Memory B cell (primary cell): ENCODE measurements at regions not wholly inside any gene's neighbourhood (a gene's known extent, or its start where the extent isn't known, plus 50 kb on each side); places are given as distances from the start of the nearest gene placed in this dataset.
"Not testable (repeated sequence)": the region's sequence is repeated elsewhere in the genome, so short reads cannot be mapped to it uniquely, and the experiment has no call there.

ENCODE experiments used
- ATAC-seq: fragments of 150-1000 bp; cut with Tn5 transposase; 2 replicates; pipeline ENCODE4 v1.10.0; 2021; ENCODE audit warnings: low read depth, mild to moderate bottlenecking, moderate library complexity
- DNase-seq, 2 donors: peaks; one replicate each; pipeline ENCODE4 v3.0.0; 2022; ENCODE audit warnings: low spot score in 2 of 2
- H3K27ac Mint-ChIP-seq: one replicate; pipeline ENCODE4 v1.8.0; 2022; ENCODE audit warnings: mild to moderate bottlenecking, moderate library complexity, mixed read lengths
- H3K27me3 Mint-ChIP-seq: one replicate; pipeline ENCODE4 v1.8.0; 2022; ENCODE audit warnings: mixed read lengths
- H3K36me3 Mint-ChIP-seq: one replicate; pipeline ENCODE4 v1.8.0; 2022; ENCODE audit warnings: mild to moderate bottlenecking, mixed read lengths
- H3K4me1 Mint-ChIP-seq: one replicate; pipeline ENCODE4 v1.8.0; 2022; ENCODE audit warnings: mixed read lengths
- H3K4me3 Mint-ChIP-seq: one replicate; pipeline ENCODE4 v1.8.0; 2022; ENCODE audit warnings: mild to moderate bottlenecking, moderate library complexity, mixed read lengths
- H3K9me3 Mint-ChIP-seq: one replicate; pipeline ENCODE4 v1.8.0; 2022; ENCODE audit warnings: mixed read lengths

DNA sequence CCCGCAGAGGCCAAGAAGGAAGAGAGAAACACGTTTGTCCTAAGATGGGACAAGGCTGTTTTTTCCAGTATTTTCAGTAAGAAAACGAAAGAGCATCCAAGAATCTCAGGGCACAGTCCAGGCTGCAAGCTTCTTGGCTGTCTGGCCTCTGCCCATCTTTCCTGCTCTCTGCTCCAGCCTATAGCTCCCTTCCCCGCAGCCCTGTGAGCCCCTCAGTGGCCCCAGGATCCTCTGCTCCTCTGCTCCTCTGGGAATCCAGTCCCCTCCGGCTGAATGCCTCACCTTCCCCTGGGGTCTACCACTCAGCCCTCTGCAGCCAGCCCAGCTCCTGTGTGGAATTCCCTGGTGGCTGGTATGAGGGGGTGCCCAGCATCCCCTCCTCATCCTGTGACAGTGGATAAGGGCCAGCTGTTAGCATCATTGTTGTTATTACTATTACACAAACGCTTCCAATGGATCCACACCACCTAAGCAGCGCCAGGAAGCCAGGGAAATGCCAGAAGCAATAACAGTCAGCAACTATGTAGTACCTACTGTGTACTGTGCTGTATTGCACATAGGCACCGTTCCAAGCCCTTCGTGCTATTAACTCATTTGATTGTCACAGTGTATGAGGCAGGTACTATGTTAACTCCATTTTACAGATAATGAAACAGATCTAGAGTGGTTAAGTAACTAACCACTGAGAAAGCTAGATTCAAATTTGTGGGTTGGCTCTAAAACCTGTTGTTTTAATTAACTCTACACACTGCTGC lies 60.3 kb upstream of the PTPN1 start:
- peaks cover 12% of the 10 kb centered on the region for H3K4me1 Mint-ChIP-seq
- no peak overlapping the region for H3K27ac Mint-ChIP-seq
- H3K9me3 Mint-ChIP-seq, result no peaks in the 10 kb centered on the region
- peaks cover 5% of the 10 kb centered on the region for H3K36me3 Mint-ChIP-seq
- no peak for DNase-seq
- H3K27me3 Mint-ChIP-seq, result peaks cover 32% of the 10 kb centered on the region
- H3K4me3 Mint-ChIP-seq, result no peak overlapping the region
- peak; percentile 26 for ATAC-seq

DNA sequence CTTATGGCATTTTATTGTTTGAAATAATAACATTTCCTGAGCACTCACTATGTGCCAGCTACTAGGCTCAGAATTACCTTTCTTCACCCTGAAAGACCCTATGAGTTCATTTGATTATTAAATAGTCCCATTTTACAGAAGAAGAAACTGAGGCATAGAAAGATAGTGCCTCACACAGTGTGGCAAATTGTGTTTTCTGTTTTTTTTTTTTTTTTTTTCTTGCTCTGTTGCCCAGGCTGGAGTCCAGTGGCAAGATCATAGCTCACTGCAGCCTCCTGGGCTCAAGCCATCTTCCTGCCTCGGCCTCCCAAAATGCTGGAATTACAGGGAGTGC lies 59.7 kb upstream of the PTPN1 start:
- H3K9me3 Mint-ChIP-seq, result no peaks in the 10 kb centered on the region
- no peak overlapping the region for H3K4me3 Mint-ChIP-seq
- DNase-seq, result no peak
- H3K36me3 Mint-ChIP-seq, result peaks cover 5% of the 10 kb centered on the region
- peaks cover 12% of the 10 kb centered on the region for H3K4me1 Mint-ChIP-seq
- no peak for ATAC-seq
- H3K27ac Mint-ChIP-seq, result no peak overlapping the region
- peaks cover 32% of the 10 kb centered on the region for H3K27me3 Mint-ChIP-seq

DNA sequence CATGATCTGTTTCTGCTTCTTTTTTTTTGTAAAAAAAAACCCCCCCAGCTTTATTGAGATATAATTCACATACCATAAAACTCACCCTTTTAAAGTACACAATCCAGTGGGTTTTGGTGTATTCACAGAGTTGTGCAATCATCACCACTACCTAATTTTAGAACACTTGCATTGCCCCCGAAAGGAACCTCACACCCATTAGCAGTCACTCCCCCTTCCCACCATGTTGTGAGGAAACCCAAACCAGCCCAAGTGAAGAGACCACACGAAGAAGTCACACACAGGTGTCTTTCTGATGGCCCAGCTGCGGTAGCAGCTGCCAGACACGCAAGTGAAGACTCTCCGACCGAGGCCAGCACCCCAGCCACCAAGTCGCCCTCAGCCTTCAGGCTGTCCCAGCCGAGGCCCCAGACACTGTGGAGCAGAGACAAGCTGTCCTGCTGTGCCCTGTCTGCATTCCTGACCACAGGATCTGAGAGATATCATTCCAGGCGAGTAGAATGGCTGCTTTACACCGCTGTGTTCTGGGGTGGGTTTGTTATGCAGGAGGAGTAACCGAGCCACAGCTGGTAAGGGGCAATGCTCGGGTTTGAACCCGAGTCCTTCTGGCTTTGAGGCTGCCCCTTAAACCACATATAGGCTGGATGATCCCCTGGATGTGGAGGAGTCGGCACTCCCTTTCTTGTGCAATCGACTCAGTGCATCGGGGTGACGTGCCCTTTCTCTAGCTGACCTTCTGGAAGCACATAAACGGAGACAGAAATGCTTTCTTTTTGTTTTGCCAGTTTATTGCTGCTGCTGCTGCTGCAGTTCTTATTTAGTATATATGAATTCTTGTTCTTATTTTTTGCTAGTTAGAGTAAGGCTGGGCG lies 59.1 kb upstream of the PTPN1 start:
- ATAC-seq, result peak; percentile 72
- Mint-ChIP-seq H3K27ac (no peak overlapping the region), H3K4me1 (peaks cover 12% of the 10 kb centered on the region), H3K4me3 (peak overlapping the region; percentile 32), H3K27me3 (peaks cover 31% of the 10 kb centered on the region), H3K36me3 (peaks cover 5% of the 10 kb centered on the region), H3K9me3 (no peaks in the 10 kb centered on the region)
- DNase-seq, result no peak

DNA sequence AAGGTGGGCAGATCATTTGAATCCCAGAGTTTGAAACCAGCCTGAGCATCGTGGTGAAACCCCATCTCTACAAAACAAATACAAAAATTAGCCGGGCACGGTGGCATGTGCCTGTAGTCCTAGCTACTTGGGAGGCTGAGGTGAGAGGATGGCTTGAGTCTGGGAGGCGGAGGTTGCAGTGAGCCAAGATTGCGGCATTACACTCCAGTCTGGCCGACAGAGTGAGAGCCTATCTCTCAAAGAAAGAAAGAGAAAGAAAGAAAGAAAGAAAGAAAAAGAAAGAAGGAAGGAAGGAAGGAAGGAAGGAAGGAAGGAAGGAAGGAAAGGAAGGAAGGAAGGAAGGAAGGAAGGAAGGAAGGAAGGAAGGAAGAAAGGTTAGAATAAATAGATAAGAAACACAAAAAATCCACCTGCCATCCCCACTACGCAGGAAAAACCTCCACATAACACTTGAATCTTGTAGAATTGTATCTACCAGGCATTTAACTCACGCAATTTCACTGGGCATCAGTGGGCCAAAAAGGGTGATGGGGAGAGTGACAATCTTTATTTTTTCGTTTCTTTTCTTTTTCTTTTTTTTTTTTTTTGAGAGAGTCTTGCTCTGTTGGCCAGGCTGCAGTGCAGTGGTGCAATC lies 58.3 kb upstream of the PTPN1 start:
- H3K9me3 Mint-ChIP-seq, DNase-seq, H3K4me3 Mint-ChIP-seq, H3K36me3 Mint-ChIP-seq, H3K27ac Mint-ChIP-seq, ATAC-seq: not testable (repeated sequence)
- peaks cover 12% of the 10 kb centered on the region for H3K4me1 Mint-ChIP-seq
- peaks cover 36% of the 10 kb centered on the region for H3K27me3 Mint-ChIP-seq

DNA sequence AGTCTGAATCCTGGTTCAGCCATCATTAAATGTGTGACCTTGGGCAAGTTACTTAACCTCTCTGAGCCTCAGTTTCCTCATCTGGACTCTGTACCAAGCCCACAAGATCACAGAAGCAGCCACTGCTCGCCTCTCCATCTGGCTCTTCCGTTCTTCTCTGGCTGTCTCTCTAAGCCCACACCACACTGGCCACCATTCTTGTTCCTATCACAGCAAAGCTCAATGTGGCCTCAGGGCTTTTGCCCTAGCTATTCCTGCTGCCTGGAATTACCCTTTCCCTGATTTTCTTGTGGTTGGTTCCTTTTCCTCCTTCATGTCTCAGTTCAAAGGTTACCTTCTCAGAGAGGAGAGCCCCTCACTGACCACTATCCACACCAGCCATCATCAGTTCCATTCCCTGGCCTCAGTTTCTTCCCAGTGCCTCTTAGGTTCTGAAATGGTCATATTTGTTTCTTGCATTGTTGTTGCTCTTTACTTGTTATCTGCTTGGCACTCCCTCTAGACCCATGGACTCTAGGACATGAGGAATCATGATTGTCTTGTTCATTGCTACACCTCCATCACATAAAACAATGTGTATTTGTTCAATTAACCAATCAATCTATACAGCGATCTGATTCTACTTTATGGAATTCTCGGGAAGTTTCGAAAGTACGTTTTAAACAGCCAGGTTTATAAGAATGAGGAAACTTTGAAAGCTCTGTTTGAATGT lies 56.5 kb upstream of the PTPN1 start:
- no peak overlapping the region for H3K4me3 Mint-ChIP-seq
- no peaks in the 10 kb centered on the region for H3K9me3 Mint-ChIP-seq

DNA sequence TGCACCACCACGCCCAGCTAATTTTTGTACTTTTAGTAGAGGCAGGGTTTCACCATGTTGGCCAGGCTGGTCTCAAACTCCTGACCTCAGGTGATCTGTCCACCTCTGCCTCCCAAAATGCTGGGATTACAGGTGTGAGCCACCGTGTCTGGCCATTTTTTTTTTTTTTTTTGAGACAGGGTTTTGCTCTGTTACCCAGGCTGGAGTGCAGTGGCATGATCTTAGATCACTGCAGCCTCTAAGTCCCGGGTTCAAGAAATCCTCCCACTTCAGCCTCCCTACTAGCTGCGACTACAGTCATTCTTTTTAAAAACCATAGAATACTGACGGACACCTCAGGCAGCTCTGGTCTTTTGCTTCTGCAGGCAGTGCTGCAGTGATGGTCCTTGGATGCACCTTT lies 54.9 kb upstream of the PTPN1 start:
- H3K9me3 Mint-ChIP-seq, H3K36me3 Mint-ChIP-seq, ATAC-seq, DNase-seq, H3K27ac Mint-ChIP-seq, H3K4me3 Mint-ChIP-seq: not testable (repeated sequence)
- Mint-ChIP-seq H3K27me3 (peaks cover 29% of the 10 kb centered on the region), H3K4me1 (peaks cover 12% of the 10 kb centered on the region)

More for the DNA sequence above, 56.5 kb upstream of the PTPN1 start:
- no peak for ATAC-seq
- Mint-ChIP-seq H3K4me1 (peaks cover 12% of the 10 kb centered on the region), H3K36me3 (peaks cover 1% of the 10 kb centered on the region), H3K27me3 (peaks cover 28% of the 10 kb centered on the region), H3K27ac (no peak overlapping the region)
- DNase-seq, result no peak

DNA sequence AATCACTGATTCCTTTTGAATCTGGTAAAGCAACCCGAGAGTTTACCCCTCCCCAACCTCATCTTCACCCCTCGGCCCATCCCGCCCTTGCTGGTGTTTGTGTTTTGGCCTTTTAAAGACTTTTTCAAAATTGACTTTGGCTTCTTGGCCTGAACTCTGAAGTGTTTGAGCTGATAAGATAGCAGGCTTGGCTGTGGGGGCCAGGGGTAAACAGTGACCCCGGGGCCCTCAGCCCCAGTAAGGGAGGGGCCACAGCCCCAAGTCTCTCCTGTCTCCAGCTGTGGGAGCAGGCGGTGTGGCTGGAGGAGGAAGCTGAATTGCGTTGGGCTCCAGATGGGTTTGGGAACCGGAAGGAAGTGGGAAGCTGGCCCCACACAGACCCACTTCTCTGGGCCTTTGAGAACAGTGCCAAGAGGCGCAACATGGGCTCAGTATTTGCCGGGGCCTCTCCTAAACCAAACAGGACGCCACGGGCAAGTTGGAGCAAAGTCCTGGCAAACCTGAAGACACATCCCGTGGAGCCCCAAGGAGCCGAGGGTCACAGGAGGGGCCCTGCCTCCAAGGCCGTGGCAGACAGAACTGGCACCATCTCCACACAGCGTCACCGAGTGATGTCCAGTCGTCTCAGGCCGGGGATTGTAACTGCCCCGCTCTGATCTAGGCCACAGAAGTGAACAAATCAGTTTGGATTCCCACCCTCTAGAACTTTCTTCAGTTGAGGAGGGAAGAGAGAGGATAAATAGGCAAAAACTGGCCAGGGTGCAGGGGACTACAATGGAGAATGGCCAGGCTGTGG lies 54.3 kb upstream of the PTPN1 start:
- DNase-seq, result no peak
- peaks cover 26% of the 10 kb centered on the region for H3K27me3 Mint-ChIP-seq

DNA sequence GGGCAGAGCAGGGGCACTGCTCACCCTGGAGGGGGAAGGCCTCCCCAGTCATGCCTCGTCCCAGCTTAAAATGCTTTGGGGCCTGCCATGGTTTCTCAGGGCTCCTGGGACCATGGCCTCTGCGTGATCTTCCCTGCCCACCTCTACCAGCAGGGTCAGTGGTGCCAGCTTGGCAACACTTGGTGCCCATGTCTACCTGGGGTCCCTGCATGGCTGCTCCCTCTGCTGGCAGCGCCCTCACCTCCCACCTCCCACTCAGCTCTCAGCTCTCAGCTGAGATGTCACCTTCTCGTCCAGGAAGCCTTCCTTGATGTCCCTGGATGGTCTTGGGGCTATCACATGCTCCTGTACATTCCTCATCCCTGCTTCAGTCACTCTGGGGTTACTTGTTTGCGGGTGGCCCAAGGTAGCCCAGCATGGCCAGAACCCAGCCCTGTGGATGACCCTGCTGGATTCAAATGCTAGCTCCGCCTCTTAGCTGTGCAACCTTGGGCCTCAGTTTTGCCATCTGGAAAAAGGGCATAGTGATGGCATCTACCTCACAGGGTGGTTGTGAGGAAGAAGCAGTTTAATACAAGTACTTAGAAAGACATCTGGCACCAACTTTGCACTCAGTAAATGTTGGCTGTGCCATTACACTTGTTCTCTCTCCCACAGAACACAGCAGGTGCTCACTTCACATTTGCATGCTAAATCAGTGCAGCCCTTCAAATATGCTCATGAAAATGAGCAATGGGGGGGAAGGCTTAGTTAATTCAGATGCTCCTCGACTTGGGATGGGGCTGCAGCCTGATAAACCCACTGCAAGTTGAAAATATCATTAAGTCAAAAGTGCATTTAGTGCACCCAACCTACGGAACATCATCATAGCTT lies 53.5 kb upstream of the PTPN1 start:
- Mint-ChIP-seq H3K36me3 (no peaks in the 10 kb centered on the region), H3K4me1 (peaks cover 4% of the 10 kb centered on the region), H3K4me3 (no peak overlapping the region), H3K27ac (no peak overlapping the region), H3K27me3 (peaks cover 22% of the 10 kb centered on the region), H3K9me3 (no peaks in the 10 kb centered on the region)
- DNase-seq (no peak), ATAC-seq (no peak)

More for the DNA sequence above, 54.3 kb upstream of the PTPN1 start:
- no peak overlapping the region for H3K27ac Mint-ChIP-seq
- H3K9me3 Mint-ChIP-seq, result no peaks in the 10 kb centered on the region
- no peak overlapping the region for H3K4me3 Mint-ChIP-seq
- ATAC-seq, result no peak
- no peaks in the 10 kb centered on the region for H3K36me3 Mint-ChIP-seq
- peaks cover 12% of the 10 kb centered on the region for H3K4me1 Mint-ChIP-seq

DNA sequence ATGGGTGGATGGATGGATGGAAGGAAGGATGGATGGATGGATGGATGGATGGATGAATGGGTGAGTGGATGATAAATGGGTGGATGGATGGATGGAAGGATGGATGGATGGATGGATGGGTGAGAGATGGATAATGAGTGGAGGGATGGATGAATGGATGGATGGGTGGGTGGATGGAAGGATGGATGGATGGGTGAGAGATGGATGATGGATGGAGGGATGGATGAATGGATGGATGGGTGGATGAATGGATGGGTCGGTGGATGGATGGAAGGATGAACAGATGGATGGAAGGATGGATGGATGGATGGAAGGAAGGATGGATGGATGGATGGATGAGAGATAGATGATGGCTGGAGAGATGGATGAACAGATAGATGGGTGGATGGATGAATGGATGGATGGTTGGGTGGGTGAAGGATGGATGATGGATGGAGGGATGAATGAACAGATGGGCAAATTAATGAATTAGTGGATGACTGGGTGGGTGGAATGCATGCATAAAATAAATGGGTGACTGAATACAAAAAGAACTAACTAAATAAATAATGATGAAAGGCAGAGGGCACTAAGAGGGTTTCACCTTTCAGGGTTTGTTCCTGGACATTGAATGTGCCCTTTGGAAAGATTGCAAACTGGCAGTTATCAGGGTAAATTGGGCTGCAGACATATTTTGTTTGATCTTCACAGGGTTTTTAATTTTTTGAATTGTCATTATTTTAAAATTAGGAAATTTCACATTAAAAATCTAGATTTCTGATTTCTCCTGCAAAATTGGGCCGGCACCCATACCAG lies 50.9 kb upstream of the PTPN1 start:
- no peak overlapping the region for H3K27ac Mint-ChIP-seq
- H3K9me3 Mint-ChIP-seq, result no peaks in the 10 kb centered on the region
- no peak overlapping the region for H3K4me3 Mint-ChIP-seq
- H3K4me1 Mint-ChIP-seq, result peaks cover 7% of the 10 kb centered on the region
- ATAC-seq (no peak), DNase-seq (no peak)
- H3K27me3 Mint-ChIP-seq, result peaks cover 14% of the 10 kb centered on the region
- H3K36me3 Mint-ChIP-seq, result no peaks in the 10 kb centered on the region

DNA sequence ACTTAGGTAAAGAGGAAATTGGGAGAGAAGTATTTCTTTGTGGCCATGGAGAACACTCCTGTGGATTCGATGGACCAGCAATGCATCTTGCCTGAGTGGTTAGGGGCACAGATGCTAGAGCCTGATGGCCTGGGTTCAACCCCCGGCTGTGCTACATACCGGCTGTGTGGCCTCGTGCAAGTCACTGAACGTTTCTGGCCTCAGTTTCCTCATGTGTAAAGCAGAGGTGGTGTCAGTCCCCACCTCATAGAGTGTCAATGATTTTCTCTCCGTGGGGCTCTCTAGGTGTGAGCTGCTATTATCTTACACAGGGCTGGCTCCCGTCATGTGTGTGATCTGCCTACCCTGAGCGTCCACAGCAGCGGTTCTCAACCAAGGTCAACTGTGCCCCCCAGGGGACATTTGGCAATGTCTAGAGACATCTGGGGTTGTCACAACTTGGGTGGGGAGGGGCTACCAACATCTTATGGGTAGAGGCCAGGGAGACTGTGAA lies 50.0 kb upstream of the PTPN1 start:
- peaks cover 14% of the 10 kb centered on the region for H3K27me3 Mint-ChIP-seq
- H3K4me3 Mint-ChIP-seq, result no peak overlapping the region
- peaks cover 8% of the 10 kb centered on the region for H3K4me1 Mint-ChIP-seq
- H3K36me3 Mint-ChIP-seq, result no peaks in the 10 kb centered on the region
- DNase-seq, result no peak
- H3K9me3 Mint-ChIP-seq, result no peaks in the 10 kb centered on the region
- ATAC-seq, result no peak
- no peak overlapping the region for H3K27ac Mint-ChIP-seq
